Heart left ventricle (tissue), 13 donors: ENCODE measurements at regions not wholly inside any gene's neighbourhood (a gene's known extent, or its start where the extent isn't known, plus 50 kb on each side); places are given as distances from the start of the nearest gene placed in this dataset.

Experiments
- POLR2A ChIP-seq, 2 donors: fragments of 450-650 bp; IDR thresholded peaks; one replicate each; pipeline ENCODE4 v1.6.1; 2017; ENCODE audit warnings: antibody characterized with exemption in 2 of 2, mild to moderate bottlenecking in 2 of 2, moderate library complexity in 2 of 2
- TF ChIP-seq, protein P1 (sequence below), 12 donors: fragments of 200-600 bp; sonication (generic) in 4 of 12; IDR thresholded peaks; one replicate each; pipeline versions ENCODE4 v1.5.0 to v1.8.0; 2018 to 2022; ENCODE audit warnings: antibody characterized with exemption in 12 of 12, mild to moderate bottlenecking in 5 of 12
- donor health status: ischemic (EF 13 %, LVEDD 7.1; RV severe dilation, severe dysfunction).
- donor health status: DM: no; HTN: yes; CAD: no.
- donor health status: DM: no; HTN: no; CAD: no.
- donor health status: ischemic (EF 25% LVEDD 6.9; RV normal size, moderate dysfunction).
- donor health status: ischemic (EF 25% LVEDD 5.7; RV mildly dilated, moderate dysfunction).
- donor health status: ischemic (EF 35%, LVEDD 5.7; RV mildly dilated, moderate dysfunction).
- donor health status: nonischemic (EF 11% LVEDD 7.7; RV severe dilation, severe dysfunction).
- donor health status: DM: yes; HTN: yes; CAD: no.
- donor health status: PGD.
- donor health status: ischemic (EF 29% LVEDD 5.4; RV normal size, mild dysfunction).
- donor health status: nonischemic (EF 23%, LVEDD 6.1; RV moderate dilation, normal function).

DNA sequence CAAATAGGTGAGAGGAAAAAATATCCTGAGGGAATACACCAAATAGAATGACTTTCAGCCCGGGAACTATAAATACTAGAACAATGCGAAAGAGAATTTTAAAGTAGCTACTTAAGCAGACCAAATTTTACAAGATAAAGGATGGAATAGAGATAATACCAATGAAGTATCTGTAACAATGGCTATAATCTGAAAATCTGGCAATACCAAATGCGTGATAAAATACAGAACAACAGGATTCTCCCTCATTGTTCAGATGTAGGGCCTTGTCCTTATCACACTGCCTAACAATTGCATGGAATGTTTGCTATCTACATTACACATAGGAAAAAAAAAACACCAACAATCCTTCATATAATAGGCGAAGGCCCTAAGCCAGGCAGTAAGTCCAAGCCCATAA, 815.4 kb upstream of the MDGA2 start:
- TF ChIP-seq, protein P1, sequence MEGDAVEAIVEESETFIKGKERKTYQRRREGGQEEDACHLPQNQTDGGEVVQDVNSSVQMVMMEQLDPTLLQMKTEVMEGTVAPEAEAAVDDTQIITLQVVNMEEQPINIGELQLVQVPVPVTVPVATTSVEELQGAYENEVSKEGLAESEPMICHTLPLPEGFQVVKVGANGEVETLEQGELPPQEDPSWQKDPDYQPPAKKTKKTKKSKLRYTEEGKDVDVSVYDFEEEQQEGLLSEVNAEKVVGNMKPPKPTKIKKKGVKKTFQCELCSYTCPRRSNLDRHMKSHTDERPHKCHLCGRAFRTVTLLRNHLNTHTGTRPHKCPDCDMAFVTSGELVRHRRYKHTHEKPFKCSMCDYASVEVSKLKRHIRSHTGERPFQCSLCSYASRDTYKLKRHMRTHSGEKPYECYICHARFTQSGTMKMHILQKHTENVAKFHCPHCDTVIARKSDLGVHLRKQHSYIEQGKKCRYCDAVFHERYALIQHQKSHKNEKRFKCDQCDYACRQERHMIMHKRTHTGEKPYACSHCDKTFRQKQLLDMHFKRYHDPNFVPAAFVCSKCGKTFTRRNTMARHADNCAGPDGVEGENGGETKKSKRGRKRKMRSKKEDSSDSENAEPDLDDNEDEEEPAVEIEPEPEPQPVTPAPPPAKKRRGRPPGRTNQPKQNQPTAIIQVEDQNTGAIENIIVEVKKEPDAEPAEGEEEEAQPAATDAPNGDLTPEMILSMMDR (IDR thresholded peaks at IDR 0.05), result no peak
- no peak for TF ChIP-seq POLR2A (IDR thresholded peaks at IDR 0.05)
